Tibial artery (tissue), 4 donors: ENCODE measurements at regions not wholly inside any gene's neighbourhood (a gene's known extent, or its start where the extent isn't known, plus 50 kb on each side); places are given as distances from the start of the nearest gene placed in this dataset.
"Not testable (repeated sequence)": the region's sequence is repeated elsewhere in the genome, so short reads cannot be mapped to it uniquely, and the experiment has no call there.

ENCODE experiments used
- DNase-seq, 2 donors: peaks; one replicate each; pipeline ENCODE4 v3.0.0-alpha.2; 2019
- H3K27ac ChIP-seq, 2 donors: fragments of 200-600 bp; sonication (generic) in 1 of 2; 1 replicate in 1 of 2; 2 replicates in 1 of 2; pipeline ENCODE4 v1.5.1; 2018 to 2019; ENCODE audit warnings: mild to moderate bottlenecking in 1 of 2
- H3K27me3 ChIP-seq, 2 donors: fragments of 200-600 bp; sonication (generic) in 1 of 2; one replicate each; pipeline versions ENCODE4 v1.5.1 to v1.6.0; 2016 to 2019
- H3K36me3 ChIP-seq, 3 donors: fragments of 200-600 bp; sonication (generic) in 2 of 3; one replicate each; pipeline ENCODE4 v1.5.1; 2016 to 2019; ENCODE audit warnings: mild to moderate bottlenecking in 2 of 3
- H3K4me1 ChIP-seq, 4 donors: fragments of 200-600 bp; sonication (generic) in 2 of 4; 1 replicate in 3 of 4; 2 replicates in 1 of 4; pipeline ENCODE4 v1.5.1; 2016 to 2019
- H3K4me3 ChIP-seq, 2 donors: fragments of 200-600 bp; sonication (generic) in 1 of 2; 1 replicate in 1 of 2; 2 replicates in 1 of 2; pipeline ENCODE4 v1.5.1; 2018 to 2019; ENCODE audit warnings: mild to moderate bottlenecking in 2 of 2
- H3K9me3 ChIP-seq, 3 donors: fragments of 200-600 bp; sonication (generic) in 1 of 3; one replicate each; pipeline ENCODE4 v1.5.1; 2016 to 2019
- CTCF ChIP-seq, 2 experiments: fragments of 200-600 bp in 1 of 2; fragments of 450-650 bp in 1 of 2; IDR thresholded peaks; one replicate each; pipeline ENCODE4 v1.5.1; 2017 to 2019; ENCODE audit warnings: antibody characterized with exemption in 2 of 2, mild to moderate bottlenecking in 1 of 2, moderate library complexity in 1 of 2
- intact Hi-C: fragments of 100-400 bp; cut with DNase I; formaldehyde crosslinking; loops from one replicate; pipeline ENCODE4 v1.15.0; 2023; ENCODE audit warnings: low total_unique reads

- no peak for TF ChIP-seq CTCF (IDR thresholded peaks at IDR 0.05)
- peaks cover 0 to 5% (median 0%) of the 10 kb centered on the region in 3 donors for H3K9me3 ChIP-seq
- H3K4me3 ChIP-seq = no peak overlapping the region
- H3K27ac ChIP-seq = no peak overlapping the region
- no peaks in the 10 kb centered on the region for H3K4me1 ChIP-seq
- H3K36me3 ChIP-seq = no peaks in the 10 kb centered on the region
- no peak for DNase-seq
- intact Hi-C loops = no loop called here
- no peaks in the 10 kb centered on the region for H3K27me3 ChIP-seq
These were observed 711.0 kb upstream of the CTNND2 start for GRCh38 chr5:12615141-12615820.

- intact Hi-C loops = no loop called here
- H3K27me3 ChIP-seq = no peaks in the 10 kb centered on the region
- DNase-seq = no peak
- no peak overlapping the region for H3K27ac ChIP-seq
- no peaks in the 10 kb centered on the region for H3K36me3 ChIP-seq
- H3K4me3 ChIP-seq = no peak overlapping the region
- no peak for TF ChIP-seq CTCF (IDR thresholded peaks at IDR 0.05)
- no peaks in the 10 kb centered on the region for H3K4me1 ChIP-seq
- H3K9me3 ChIP-seq = peaks cover 0 to 5% (median 0%) of the 10 kb centered on the region in 3 donors
These were observed 710.4 kb upstream of the CTNND2 start for GRCh38 chr5:12614608-12615007.

DNA sequence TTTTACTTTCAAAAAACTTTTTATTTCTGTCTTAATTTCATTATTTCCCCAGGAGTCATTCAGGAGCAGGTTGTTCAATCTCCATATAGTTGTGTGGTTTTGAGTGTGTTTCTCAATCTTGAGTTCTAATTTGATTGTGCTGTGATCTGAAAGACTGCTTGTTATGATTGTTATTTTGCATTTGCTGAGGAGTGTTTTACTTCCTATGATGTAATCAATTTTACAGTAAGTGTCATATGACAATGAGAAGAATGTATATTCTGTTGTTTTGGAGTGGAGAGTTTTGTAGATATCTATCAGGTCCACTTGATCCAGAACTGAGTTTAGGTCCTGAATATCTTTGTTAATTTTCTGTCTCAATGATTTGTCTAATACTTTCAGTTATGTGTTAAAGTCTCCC, 706.9 kb upstream of the CTNND2 start:
- DNase-seq = no peak
- intact Hi-C loops = no loop called here
- Histone ChIP-seq H3K9me3 (no peaks in the 10 kb centered on the region), H3K27ac (no peak overlapping the region), H3K36me3 (no peaks in the 10 kb centered on the region), H3K4me3 (no peak overlapping the region), H3K27me3 (no peaks in the 10 kb centered on the region), H3K4me1 (no peaks in the 10 kb centered on the region)
- no peak for TF ChIP-seq CTCF (IDR thresholded peaks at IDR 0.05)

DNA sequence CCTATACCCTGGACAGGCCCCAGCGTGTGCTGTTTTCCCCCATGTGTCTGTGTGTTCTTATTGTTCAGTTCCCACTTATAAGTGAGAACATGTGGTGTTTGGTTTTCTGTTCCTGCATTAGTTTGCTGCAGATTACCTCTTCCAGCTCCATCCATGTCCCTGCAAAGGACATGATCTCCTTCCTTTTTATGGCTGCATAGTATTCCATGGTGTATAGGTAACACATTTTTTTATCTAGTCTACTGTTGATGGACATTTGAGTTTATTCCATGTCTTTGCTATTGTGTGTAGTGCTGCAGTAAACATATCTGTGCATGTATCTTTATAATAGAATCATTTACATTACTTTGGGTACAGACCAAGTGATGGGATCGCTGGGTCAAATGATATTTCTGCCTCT, 703.6 kb upstream of the CTNND2 start:
- H3K9me3 ChIP-seq, DNase-seq: not testable (repeated sequence)

DNA sequence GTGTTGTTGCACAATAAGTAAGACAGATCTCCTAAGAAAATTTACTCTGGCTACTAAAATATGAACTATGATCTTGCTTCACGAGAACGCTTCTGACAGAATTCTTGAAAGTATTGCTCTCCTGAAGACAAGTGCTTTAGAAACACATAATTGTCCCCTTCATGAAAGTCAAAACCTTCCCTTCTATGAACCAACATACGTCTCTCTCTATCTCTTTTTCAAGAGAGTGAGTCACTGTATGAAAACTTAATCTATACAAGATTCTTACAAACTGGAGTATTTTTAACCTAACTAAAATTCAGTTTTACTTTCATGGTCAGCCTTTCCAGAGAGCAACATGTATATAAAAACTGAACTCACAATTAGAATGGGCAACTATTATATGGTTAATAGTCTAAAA, 688.0 kb upstream of the CTNND2 start:
- H3K9me3 ChIP-seq = no peaks in the 10 kb centered on the region
- no peak for DNase-seq
- H3K27me3 ChIP-seq = no peaks in the 10 kb centered on the region
- no peak overlapping the region for H3K4me3 ChIP-seq
- H3K27ac ChIP-seq = no peak overlapping the region
- TF ChIP-seq CTCF (IDR thresholded peaks at IDR 0.05) = no peak
- H3K4me1 ChIP-seq = no peaks in the 10 kb centered on the region
- intact Hi-C loops = no loop called here
- H3K36me3 ChIP-seq = no peaks in the 10 kb centered on the region

More for the DNA sequence above, 703.6 kb upstream of the CTNND2 start:
- intact Hi-C loops, H3K27ac ChIP-seq, H3K27me3 ChIP-seq, H3K4me1 ChIP-seq, H3K36me3 ChIP-seq, H3K4me3 ChIP-seq: not testable (repeated sequence)

DNA sequence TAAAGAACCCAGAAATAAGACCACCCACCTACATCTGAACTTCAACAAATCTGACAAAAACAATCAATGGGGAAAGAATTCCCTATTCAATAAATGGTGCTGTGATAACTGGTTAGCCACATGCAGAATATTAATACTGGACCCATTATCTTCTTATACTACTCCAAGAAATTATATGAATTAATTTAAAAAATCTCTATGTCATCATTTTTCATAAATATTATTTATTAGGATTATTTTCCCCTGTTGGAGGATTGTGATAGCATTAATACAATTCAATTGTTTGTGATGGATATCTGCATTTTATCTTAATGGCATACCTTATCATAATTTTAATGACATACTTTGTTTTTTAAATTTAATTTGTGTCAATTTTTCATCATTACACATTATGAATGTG, 682.2 kb upstream of the CTNND2 start:
- no peak for TF ChIP-seq CTCF (IDR thresholded peaks at IDR 0.05)
- H3K4me1 ChIP-seq = no peaks in the 10 kb centered on the region
- H3K27ac ChIP-seq = no peak overlapping the region
- DNase-seq = no peak
- no peaks in the 10 kb centered on the region for H3K9me3 ChIP-seq
- intact Hi-C loops = no loop called here
- H3K27me3 ChIP-seq = no peaks in the 10 kb centered on the region
- H3K36me3 ChIP-seq = no peaks in the 10 kb centered on the region
- no peak overlapping the region for H3K4me3 ChIP-seq

DNA sequence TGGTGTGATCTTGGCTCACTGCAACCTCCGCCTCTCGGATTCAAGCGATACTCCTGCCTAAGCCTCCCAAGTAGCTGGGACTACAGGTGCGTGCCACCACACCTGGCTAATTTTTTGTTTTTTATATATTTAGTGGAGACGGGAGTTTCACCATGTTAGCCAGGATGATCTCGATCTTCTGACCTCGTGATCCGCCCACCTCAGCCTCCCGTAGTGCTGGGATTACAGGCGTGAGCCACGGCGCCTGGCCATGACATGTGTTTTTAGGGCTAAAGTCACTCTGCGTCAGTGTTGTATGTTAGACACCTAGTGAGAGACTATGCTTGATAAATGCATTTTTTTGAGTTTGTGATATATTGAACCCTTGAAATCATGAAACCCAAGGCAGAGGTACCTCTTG, 674.6 kb upstream of the CTNND2 start:
- H3K9me3 ChIP-seq, intact Hi-C loops, H3K36me3 ChIP-seq, H3K4me1 ChIP-seq, H3K27ac ChIP-seq, DNase-seq, H3K27me3 ChIP-seq, H3K4me3 ChIP-seq: not testable (repeated sequence)

DNA sequence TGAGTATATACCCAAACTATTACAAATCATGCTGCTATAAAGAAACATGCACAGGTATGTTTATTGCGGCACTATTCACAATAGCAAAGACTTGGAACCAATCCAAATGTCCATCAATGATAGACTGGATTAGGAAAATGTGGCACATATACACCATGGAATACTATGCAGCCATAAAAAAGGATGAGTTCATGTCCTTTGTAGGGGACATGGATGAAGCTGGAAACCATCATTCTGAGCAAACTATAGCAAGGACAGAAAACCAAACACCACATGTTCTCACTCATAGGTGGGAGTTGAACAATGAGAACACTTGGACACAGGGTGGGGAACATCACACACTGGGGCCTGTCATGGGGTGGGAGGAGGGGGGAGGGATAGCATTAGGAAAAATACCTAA, 672.7 kb upstream of the CTNND2 start:
- H3K27ac ChIP-seq, H3K9me3 ChIP-seq, H3K4me3 ChIP-seq, intact Hi-C loops, H3K36me3 ChIP-seq, DNase-seq, H3K4me1 ChIP-seq, H3K27me3 ChIP-seq: not testable (repeated sequence)

- intact Hi-C loops, H3K4me3 ChIP-seq, H3K27me3 ChIP-seq, H3K9me3 ChIP-seq, DNase-seq, H3K4me1 ChIP-seq, H3K36me3 ChIP-seq, H3K27ac ChIP-seq: not testable (repeated sequence)
These were observed 670.2 kb upstream of the CTNND2 start for GRCh38 chr5:12574298-12575093.
